ENCODE measurements at regions not wholly inside any gene's neighbourhood (a gene's known extent, or its start where the extent isn't known, plus 50 kb on each side); places are given as distances from the start of the nearest gene placed in this dataset.

GRCh38 chr3:187873843-187874242 is 128.6 kb upstream of the BCL6 start:
- no peaks in the 10 kb centered on the region for H3K9me3 ChIP-seq
- WGBS, 2 donors: 71 to 76% methylated on average over 1 of the region's 1 CpG
- no peak for DNase-seq (ENCODE audit: low spot score in 2 of 2)

GRCh38 chr3:187875863-187876262 is 130.6 kb upstream of the BCL6 start:
- Histone ChIP-seq H3K4me3 (no peak overlapping the region), H3K27ac (no peak overlapping the region), H3K4me1 (no peaks in the 10 kb centered on the region), H3K27me3 (no peaks in the 10 kb centered on the region), H3K9me3 (no peaks in the 10 kb centered on the region), H3K36me3 (no peaks in the 10 kb centered on the region)
- WGBS, 2 donors: 87 to 93% methylated on average over 4 of the region's 4 CpGs
- TF ChIP-seq, protein P1, sequence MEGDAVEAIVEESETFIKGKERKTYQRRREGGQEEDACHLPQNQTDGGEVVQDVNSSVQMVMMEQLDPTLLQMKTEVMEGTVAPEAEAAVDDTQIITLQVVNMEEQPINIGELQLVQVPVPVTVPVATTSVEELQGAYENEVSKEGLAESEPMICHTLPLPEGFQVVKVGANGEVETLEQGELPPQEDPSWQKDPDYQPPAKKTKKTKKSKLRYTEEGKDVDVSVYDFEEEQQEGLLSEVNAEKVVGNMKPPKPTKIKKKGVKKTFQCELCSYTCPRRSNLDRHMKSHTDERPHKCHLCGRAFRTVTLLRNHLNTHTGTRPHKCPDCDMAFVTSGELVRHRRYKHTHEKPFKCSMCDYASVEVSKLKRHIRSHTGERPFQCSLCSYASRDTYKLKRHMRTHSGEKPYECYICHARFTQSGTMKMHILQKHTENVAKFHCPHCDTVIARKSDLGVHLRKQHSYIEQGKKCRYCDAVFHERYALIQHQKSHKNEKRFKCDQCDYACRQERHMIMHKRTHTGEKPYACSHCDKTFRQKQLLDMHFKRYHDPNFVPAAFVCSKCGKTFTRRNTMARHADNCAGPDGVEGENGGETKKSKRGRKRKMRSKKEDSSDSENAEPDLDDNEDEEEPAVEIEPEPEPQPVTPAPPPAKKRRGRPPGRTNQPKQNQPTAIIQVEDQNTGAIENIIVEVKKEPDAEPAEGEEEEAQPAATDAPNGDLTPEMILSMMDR (IDR thresholded peaks at IDR 0.05): no peak
- TF ChIP-seq EP300 (IDR thresholded peaks at IDR 0.05) (no peak), POLR2A (IDR thresholded peaks at IDR 0.05) (no peak)
- DNase-seq (ENCODE audit: low spot score in 2 of 2): no peak

More at GRCh38 chr3:187873843-187874242, 128.6 kb upstream of the BCL6 start:
- H3K27me3 ChIP-seq: no peaks in the 10 kb centered on the region
- H3K4me3 ChIP-seq: no peak overlapping the region
- H3K27ac ChIP-seq: no peak overlapping the region
- no peaks in the 10 kb centered on the region for H3K4me1 ChIP-seq
- TF ChIP-seq POLR2A (IDR thresholded peaks at IDR 0.05): no peak
- TF ChIP-seq, protein P1 (IDR thresholded peaks at IDR 0.05): no peak
- TF ChIP-seq EP300 (IDR thresholded peaks at IDR 0.05): no peak
- H3K36me3 ChIP-seq: no peaks in the 10 kb centered on the region

- no peak for TF ChIP-seq EP300 (IDR thresholded peaks at IDR 0.05)
- TF ChIP-seq, protein P1 (IDR thresholded peaks at IDR 0.05): no peak
- no peaks in the 10 kb centered on the region for H3K27me3 ChIP-seq
- H3K27ac ChIP-seq: no peak overlapping the region
- WGBS, 2 donors: 67 to 73% methylated on average over 4 of the region's 4 CpGs
- H3K36me3 ChIP-seq: no peaks in the 10 kb centered on the region
- no peaks in the 10 kb centered on the region for H3K4me1 ChIP-seq
- no peak overlapping the region for H3K4me3 ChIP-seq
- DNase-seq (ENCODE audit: low spot score in 2 of 2): no peak
- H3K9me3 ChIP-seq: no peaks in the 10 kb centered on the region
These were observed 133.7 kb upstream of the BCL6 start for GRCh38 chr3:187878772-187879518.

DNA sequence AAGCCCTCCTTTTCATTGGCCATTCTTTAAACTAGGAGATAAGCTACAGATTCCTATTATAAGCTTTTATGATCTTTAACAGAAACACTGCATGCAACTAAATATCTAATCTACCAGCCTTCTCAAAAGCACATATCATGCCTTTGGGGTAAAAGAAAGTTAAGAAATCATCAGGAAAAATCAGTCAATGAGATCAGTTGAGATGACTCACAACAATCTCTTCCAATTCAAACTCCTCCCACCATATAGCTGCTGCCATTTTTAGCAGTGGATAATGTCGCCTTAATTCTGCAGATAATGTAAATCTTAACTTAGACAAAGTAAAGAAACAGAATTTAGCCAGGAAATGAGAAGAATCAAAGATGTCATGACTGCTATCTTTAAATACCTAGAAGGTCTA is 135.2 kb upstream of the BCL6 start:
- no peak overlapping the region for H3K27ac ChIP-seq

DNA sequence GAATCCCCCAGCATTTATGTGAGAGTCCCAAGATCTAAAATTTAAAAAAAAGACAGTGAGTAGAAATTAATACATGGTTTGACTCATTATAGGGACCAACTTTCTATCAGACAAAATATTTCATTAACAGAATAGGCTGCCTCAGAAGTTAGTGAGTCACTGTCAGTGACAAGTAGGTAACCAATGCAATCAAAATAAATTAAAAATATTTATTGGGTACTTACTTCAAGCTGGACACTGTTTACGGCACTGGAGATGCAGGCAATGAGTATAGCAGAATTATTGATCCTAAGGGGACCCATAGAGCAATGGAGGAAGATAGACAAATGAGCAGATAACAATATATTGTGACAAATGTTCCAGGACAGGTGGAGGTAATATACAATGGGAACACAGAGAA is 135.6 kb upstream of the BCL6 start:
- H3K27me3 ChIP-seq: no peaks in the 10 kb centered on the region
- WGBS, 2 donors: 93 to 95% methylated on average over 1 of the region's 1 CpG
- no peak overlapping the region for H3K4me3 ChIP-seq
- H3K4me1 ChIP-seq: no peaks in the 10 kb centered on the region
- H3K36me3 ChIP-seq: no peaks in the 10 kb centered on the region
- no peak overlapping the region for H3K27ac ChIP-seq
- H3K9me3 ChIP-seq: no peaks in the 10 kb centered on the region
- no peak for DNase-seq (ENCODE audit: low spot score in 2 of 2)
- TF ChIP-seq EP300 (IDR thresholded peaks at IDR 0.05) (no peak), POLR2A (IDR thresholded peaks at IDR 0.05) (no peak)
- TF ChIP-seq, protein P1 (IDR thresholded peaks at IDR 0.05): no peak

More for the DNA sequence above, 135.2 kb upstream of the BCL6 start:
- DNase-seq (ENCODE audit: low spot score in 2 of 2): no peak
- no peaks in the 10 kb centered on the region for H3K4me1 ChIP-seq
- no peak for TF ChIP-seq EP300 (IDR thresholded peaks at IDR 0.05)
- TF ChIP-seq POLR2A (IDR thresholded peaks at IDR 0.05): no peak
- TF ChIP-seq, protein P1 (IDR thresholded peaks at IDR 0.05): no peak
- H3K36me3 ChIP-seq: no peaks in the 10 kb centered on the region
- WGBS, 2 donors: 68 to 84% methylated on average over 1 of the region's 1 CpG
- no peaks in the 10 kb centered on the region for H3K9me3 ChIP-seq
- H3K27me3 ChIP-seq: no peaks in the 10 kb centered on the region
- no peak overlapping the region for H3K4me3 ChIP-seq
